GM12874 (cell line): ENCODE measurements at regions not wholly inside any gene's neighbourhood (a gene's known extent, or its start where the extent isn't known, plus 50 kb on each side); places are given as distances from the start of the nearest gene placed in this dataset.

ENCODE experiments used
- TF ChIP-seq, protein P1 (sequence below): IDR thresholded peaks from 2 replicates; pipeline ENCODE4 v1.5.1; 2011; ENCODE audit warnings: low read depth, mild to moderate bottlenecking, control low read depth, low read length, moderate library complexity; ENCODE audit not compliant: insufficient read depth

DNA sequence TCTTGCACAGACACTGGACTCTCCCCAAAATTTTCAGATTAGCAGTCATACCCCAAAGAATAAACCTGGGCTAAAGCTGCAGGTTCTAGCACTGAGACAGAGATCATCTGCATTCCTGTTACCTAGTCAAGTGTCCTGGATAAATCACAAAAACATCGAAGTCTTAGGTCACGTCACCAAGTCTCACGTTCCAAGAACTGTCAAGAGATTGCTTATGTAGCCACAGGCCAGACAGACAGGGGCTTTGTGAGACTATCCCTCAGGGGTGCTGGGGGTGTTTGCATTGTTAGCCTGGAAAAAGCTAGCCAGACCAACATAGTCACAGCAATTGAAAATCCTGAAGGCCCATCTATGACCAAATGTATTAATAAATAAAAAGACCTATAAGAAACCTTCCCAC, 243.1 kb upstream of the PREP start:
- TF ChIP-seq, protein P1, sequence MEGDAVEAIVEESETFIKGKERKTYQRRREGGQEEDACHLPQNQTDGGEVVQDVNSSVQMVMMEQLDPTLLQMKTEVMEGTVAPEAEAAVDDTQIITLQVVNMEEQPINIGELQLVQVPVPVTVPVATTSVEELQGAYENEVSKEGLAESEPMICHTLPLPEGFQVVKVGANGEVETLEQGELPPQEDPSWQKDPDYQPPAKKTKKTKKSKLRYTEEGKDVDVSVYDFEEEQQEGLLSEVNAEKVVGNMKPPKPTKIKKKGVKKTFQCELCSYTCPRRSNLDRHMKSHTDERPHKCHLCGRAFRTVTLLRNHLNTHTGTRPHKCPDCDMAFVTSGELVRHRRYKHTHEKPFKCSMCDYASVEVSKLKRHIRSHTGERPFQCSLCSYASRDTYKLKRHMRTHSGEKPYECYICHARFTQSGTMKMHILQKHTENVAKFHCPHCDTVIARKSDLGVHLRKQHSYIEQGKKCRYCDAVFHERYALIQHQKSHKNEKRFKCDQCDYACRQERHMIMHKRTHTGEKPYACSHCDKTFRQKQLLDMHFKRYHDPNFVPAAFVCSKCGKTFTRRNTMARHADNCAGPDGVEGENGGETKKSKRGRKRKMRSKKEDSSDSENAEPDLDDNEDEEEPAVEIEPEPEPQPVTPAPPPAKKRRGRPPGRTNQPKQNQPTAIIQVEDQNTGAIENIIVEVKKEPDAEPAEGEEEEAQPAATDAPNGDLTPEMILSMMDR = no peak

DNA sequence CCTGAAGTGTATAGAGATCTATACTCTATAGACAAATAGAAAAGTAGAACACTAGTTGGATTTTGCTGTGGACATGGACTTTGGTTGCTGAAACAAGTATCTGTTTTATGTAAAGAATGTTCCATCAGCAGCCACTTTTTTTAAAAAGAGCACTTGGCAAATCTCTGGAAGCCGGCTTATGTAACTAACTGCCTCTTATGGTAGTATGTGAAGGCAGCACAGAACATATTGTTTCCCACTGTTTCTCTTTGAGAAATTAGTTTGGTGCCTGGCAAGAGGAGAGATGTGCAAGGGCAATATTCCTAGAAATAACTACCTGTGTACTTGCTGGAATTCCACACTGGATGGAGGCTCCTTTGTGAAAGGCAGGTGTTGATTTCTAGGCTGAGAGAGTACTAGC, 242.3 kb upstream of the PREP start:
- TF ChIP-seq, protein P1 = no peak

DNA sequence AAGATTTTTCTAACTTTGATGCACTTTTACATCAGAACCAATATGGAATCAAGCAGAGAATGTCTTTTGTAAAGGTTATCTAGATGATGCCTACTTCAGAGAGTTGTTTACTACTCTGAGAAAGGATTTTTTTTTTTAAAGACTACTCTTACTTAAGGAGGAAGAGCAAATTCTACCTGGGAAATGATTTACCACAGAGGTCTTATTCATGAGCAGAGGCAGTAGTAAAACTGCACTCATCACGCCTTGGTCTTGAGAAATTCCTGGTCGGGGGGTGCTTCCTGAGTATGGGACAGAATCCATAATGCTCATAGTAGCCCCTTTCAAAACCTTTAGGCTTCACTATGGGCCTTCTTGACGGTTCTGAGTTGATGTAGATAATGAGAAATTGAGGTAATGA, 241.8 kb upstream of the PREP start:
- TF ChIP-seq, protein P1 = no peak

DNA sequence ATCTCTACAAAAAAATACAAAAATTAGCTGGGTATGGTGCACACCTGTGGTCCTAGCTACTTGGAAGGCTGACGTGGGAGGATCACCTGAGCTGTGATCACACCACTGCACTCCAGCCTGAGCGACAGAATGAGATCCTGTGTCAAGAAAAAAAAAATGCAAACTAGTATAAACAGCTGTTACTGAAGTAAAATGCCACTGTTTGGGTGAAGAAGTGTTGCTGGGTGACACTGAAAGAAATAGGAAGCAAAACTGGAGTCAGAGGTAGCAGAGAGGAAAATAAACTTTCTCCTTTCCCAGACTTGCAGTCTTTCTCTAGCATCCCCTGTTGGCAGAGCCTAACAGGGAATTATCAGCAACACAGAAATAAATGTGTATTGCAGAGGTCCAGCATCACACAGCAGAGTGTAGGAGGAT, 241.2 kb upstream of the PREP start:
- TF ChIP-seq, protein P1 = no peak

DNA sequence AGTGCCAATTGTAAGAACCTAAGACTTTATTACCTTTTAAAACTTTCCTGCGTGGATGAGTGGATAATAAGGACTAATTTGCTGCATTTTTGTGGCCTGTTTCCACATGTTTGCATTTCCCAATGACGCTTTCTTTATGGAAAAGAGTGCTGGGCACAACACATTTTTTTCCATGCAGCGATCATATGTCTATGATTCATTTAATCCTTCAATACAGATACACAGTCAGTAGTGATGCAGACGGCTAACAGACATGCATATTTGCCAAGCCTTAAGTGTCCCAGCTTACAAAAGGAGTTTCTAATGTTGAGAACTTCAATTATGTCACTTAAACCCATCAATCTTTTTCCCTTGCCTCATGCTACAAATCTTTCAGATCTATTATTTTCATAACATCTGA, 239.8 kb upstream of the PREP start:
- TF ChIP-seq, protein P1 = no peak

DNA sequence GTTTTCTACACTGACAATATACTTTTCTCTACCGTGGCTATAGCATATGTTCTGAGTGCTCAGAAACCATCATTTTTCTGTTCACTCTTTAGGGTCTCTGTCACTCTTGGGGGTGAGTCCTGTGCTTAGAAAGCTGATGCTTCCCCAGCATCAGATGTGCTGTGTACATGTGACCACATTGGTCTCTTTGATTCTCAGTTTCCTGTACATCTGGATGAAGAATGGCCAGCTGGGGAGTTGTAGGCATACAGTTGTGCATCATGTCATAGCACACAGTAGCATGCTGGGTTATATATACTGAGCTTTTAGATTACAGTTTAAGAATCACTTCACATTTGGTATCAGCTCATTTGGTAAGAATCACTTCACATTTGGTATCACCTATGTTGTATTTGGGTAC, 238.6 kb upstream of the PREP start:
- TF ChIP-seq, protein P1 = no peak

DNA sequence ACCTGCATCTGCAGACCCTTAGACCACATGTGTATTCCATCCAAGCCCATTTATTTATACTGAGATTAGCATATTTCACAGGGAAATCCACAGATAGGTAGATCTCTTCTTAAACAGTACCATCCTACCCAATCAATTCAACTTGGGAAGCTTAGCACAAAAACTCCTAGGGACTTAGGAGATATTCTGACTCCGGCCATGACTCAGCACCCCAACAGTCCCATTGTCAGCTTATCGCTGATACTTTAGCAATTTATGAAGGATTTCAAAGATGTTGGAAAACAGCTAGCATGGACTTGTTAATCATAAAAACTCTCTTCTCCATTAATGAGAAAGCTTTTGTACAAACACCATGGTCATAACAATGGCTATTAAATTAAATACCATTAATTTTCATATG, 236.2 kb upstream of the PREP start:
- TF ChIP-seq, protein P1 = no peak

DNA sequence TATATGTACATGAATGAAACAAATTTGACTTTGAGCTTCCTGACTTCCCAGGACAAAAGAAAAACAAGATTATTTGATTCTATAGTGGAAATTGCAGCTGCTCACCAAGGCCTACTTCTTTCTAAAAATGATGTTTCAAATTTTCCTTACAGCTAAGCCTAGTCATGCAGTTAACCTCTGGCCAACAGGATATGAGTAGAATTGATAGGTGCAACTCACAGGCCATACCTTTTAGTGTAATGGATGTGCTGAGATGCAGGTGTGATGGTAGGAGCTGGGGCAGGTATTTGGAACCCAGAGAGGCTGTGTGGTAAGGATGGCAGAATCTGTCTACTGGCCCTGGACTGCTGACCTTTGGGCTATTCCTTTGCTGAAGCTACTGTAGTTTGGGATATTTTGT, 230.9 kb upstream of the PREP start:
- TF ChIP-seq, protein P1 = no peak
